ENCODE measurements at regions not wholly inside any gene's neighbourhood (a gene's known extent, or its start where the extent isn't known, plus 50 kb on each side); places are given as distances from the start of the nearest gene placed in this dataset.

DNA sequence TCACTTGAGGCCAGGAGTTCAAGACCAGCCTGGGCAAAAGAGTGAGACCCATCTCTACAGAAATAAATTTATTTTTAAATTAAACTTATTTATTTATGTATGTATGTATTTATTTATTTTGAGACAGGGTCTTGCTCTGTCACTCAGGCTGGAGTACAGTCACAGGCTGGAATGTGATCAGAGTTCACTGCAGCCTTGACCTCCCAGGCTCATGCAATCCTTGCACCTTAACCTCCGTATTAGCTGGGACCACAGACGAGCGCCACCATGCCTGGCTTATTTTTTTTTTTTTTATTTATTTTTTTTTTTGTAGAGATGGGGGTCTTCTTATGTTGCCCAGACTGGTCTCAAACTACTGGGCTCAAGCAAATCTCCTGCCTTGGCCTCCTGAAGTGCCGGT lies 135.2 kb upstream of the HES1 start:
- TF ChIP-seq EZH2 (IDR thresholded peaks at IDR 0.05; ENCODE audit: low read depth, unreplicated experiment), result no peak
- no peak for TF ChIP-seq POLR2AphosphoS5 (IDR thresholded peaks at IDR 0.05; ENCODE audit: low read depth)
- TF ChIP-seq CTCF (conservative IDR thresholded peaks at IDR 0.05; ENCODE audit: low read depth in 2 of 2), result no peak
- no peak for TF ChIP-seq JUNB (IDR thresholded peaks at IDR 0.05; ENCODE audit: unreplicated experiment)
- TF ChIP-seq CREB1 (CRISPR knock-in tag; IDR thresholded peaks at IDR 0.05; ENCODE audit: low read depth), result no peak
- TF ChIP-seq, protein P1, sequence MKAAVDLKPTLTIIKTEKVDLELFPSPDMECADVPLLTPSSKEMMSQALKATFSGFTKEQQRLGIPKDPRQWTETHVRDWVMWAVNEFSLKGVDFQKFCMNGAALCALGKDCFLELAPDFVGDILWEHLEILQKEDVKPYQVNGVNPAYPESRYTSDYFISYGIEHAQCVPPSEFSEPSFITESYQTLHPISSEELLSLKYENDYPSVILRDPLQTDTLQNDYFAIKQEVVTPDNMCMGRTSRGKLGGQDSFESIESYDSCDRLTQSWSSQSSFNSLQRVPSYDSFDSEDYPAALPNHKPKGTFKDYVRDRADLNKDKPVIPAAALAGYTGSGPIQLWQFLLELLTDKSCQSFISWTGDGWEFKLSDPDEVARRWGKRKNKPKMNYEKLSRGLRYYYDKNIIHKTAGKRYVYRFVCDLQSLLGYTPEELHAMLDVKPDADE (IDR thresholded peaks at IDR 0.05), result no peak
- TF ChIP-seq, protein P2, sequence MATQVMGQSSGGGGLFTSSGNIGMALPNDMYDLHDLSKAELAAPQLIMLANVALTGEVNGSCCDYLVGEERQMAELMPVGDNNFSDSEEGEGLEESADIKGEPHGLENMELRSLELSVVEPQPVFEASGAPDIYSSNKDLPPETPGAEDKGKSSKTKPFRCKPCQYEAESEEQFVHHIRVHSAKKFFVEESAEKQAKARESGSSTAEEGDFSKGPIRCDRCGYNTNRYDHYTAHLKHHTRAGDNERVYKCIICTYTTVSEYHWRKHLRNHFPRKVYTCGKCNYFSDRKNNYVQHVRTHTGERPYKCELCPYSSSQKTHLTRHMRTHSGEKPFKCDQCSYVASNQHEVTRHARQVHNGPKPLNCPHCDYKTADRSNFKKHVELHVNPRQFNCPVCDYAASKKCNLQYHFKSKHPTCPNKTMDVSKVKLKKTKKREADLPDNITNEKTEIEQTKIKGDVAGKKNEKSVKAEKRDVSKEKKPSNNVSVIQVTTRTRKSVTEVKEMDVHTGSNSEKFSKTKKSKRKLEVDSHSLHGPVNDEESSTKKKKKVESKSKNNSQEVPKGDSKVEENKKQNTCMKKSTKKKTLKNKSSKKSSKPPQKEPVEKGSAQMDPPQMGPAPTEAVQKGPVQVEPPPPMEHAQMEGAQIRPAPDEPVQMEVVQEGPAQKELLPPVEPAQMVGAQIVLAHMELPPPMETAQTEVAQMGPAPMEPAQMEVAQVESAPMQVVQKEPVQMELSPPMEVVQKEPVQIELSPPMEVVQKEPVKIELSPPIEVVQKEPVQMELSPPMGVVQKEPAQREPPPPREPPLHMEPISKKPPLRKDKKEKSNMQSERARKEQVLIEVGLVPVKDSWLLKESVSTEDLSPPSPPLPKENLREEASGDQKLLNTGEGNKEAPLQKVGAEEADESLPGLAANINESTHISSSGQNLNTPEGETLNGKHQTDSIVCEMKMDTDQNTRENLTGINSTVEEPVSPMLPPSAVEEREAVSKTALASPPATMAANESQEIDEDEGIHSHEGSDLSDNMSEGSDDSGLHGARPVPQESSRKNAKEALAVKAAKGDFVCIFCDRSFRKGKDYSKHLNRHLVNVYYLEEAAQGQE (IDR thresholded peaks at IDR 0.05; ENCODE audit: unreplicated experiment), result no peak
